Left cardiac atrium (tissue), 4 donors: ENCODE measurements at regions not wholly inside any gene's neighbourhood (a gene's known extent, or its start where the extent isn't known, plus 50 kb on each side); places are given as distances from the start of the nearest gene placed in this dataset.
"Not testable (repeated sequence)": the region's sequence is repeated elsewhere in the genome, so short reads cannot be mapped to it uniquely, and the experiment has no call there.

Experiments
- ATAC-seq, 2 donors: fragments of 200-7000 bp; cut with Tn5 transposase; one replicate each; pipeline ENCODE4 v1.9.1; 2020; ENCODE audit warnings: mild to moderate bottlenecking in 2 of 2, moderate library complexity in 2 of 2
- DNase-seq: peaks from one replicate; pipeline ENCODE4 v3.0.0-alpha.2; 2020
- intact Hi-C, 2 donors: fragments of 100-400 bp; cut with DNase I; formaldehyde crosslinking; loops; one replicate each; pipeline versions ENCODE4 v1.14.1 to v1.15.1; 2022 to 2023
- donor health status: DM: no; HTN: yes; CAD: no.
- donor health status: DM: no; HTN: yes; CAD: no; lungs with severe emphysema.
- donor health status: DM: yes; HTN: yes; CAD: no.
- donor health status: Dilated cardiomyopathy.

DNA sequence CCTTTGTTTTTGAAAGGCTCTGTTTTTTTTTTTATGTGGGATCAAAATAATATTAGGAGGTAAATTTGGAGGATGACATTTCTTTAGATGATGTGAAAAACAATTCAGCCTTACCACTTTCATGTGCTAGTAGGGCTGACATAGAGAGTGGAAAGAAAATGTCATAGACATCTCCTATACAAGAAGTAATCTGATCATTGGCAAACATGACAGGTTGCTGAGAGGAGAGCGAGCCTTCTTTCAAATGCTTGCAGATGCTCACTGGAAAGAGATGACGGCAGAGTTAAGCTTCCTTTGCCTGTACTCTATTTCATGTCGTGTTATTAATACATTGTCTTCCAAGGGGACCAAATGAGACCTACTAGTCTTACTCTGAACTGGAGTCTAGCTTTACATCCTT lies 160.1 kb upstream of the DAP start:
- intact Hi-C loops, result no loop called here
- DNase-seq (no peak), ATAC-seq (no peak)

GRCh38 chr5:10920400-10920799 lies 159.4 kb upstream of the DAP start:
- intact Hi-C loops, result no loop called here
- ATAC-seq (no peak), DNase-seq (no peak)

- ATAC-seq (no peak), DNase-seq (no peak)
- intact Hi-C loops, result no loop called here
These were observed 153.9 kb upstream of the DAP start for GRCh38 chr5:10914741-10915480.

- ATAC-seq, result peak in 1 of 2 donors; percentile 41
- no peak for DNase-seq
- intact Hi-C loops, result no loop called here
These were observed 152.8 kb upstream of the DAP start for GRCh38 chr5:10913841-10914240.

DNA sequence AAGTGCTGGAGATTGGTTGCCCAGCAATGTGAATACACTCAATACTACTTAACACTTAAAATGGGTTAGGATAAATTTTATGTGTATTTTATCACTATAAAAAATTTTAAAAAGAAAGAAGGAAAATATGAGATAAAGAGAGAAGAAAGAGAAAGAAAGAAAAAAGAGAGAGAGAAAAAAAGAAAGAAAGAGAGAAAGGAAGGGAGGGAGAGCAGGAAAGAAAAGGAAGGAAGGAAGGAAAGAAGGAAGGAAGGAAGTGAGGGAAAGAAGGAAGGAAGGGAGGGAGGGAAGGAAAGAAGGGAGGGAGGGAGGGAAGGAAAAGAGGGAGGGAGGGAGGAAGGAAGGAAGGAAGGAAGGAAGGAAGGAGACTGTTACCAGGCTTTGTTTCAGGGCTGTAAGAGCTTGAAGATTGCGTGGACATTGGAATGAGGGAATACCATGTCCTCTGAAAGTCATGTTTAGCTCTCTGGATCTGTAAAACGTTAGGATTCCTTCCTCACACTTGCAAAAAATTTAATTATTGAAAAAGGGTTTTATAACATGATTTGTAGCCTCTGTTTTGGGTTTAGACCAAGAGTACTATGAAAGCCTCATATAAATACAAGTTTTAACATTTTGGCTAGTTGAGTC lies 152.3 kb upstream of the DAP start:
- ATAC-seq (no peak), DNase-seq (no peak)
- intact Hi-C loops, result no loop called here

DNA sequence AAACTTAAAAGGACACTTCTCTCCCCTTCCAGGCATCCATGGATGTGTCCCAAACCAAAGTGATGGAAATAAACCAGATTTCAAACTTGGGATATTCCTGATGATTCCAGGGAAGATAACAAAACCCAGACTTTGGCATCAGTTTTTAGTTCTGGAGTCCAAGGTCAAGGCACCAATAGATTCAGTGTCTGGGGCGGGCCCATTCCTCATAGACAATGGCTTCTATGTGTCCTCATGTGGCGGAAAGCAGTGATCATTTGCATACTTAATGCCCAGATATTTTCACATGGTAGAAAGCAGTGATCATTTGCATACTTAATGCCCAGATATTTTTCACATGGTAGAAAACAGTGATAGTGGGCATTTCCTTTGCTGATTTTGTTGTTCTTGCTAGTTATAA lies 151.4 kb upstream of the DAP start:
- ATAC-seq (no peak), DNase-seq (no peak)
- intact Hi-C loops, result no loop called here

GRCh38 chr5:10910261-10910660 lies 149.2 kb upstream of the DAP start:
- intact Hi-C loops, result no loop called here
- ATAC-seq, result no peak
- DNase-seq, result no peak

GRCh38 chr5:10904862-10905432 lies 143.9 kb upstream of the DAP start:
- ATAC-seq (no peak), DNase-seq (no peak)
- intact Hi-C loops, result no loop called here

DNA sequence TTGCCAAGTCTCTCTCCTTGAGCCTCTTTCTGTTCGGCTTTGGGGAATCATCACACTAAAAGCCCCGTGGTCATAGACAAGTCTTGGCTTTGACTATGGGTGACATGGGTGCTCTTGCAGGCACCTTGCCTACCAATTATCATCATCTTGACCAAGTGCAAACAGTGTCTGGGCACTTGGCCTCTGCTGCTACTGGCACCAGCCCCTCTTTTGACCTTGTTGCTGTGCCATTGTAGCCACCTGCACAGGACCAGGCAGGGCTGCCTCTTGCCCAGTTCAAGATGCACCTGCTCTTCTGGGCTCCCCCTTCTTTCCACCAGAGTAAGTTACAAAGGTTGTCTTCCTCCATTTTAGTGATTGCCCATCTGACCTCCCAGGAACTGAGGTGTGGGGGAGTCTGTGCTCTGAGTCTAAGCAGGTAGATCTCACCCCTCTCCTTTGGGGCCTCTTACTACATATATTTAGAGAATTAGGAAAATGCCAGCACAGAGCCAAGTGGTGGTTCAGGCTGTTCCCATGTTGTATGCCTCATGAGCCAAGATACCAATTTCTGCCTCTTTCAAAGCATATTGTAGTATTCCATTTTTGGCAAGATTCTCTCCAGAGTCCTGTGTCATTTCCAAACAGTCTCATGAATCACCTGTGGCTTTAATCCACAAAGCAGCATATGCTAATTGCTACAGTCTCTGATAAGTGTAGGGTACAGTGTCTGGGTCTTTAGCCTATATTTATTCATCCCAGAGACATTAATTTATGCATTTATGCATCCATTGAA lies 142.9 kb upstream of the DAP start:
- ATAC-seq (no peak), DNase-seq (no peak)
- intact Hi-C loops, result no loop called here

- intact Hi-C loops, result no loop called here
- ATAC-seq, result no peak
- no peak for DNase-seq
These were observed 141.1 kb upstream of the DAP start for GRCh38 chr5:10902145-10902544.

DNA sequence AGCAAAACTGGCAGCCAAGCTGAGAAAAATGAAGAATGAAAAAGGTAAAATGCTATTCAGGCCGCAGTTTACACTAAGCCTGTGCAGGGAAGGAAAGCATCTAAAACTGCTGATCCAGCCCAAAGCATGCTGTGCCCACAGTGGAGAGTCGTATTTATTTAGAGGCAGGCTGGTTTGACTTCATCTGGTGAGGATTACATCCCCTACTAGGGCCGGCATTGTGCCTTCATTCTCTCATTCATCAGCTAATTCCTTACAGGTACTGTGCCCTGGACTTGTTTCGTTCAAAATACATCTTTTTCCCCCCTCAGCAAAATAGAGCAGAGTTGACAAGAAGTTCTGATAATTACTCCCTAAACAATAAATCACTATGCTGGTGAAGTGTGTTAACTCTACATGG lies 137.5 kb upstream of the DAP start:
- intact Hi-C loops, result no loop called here
- no peak for ATAC-seq
- DNase-seq, result no peak

DNA sequence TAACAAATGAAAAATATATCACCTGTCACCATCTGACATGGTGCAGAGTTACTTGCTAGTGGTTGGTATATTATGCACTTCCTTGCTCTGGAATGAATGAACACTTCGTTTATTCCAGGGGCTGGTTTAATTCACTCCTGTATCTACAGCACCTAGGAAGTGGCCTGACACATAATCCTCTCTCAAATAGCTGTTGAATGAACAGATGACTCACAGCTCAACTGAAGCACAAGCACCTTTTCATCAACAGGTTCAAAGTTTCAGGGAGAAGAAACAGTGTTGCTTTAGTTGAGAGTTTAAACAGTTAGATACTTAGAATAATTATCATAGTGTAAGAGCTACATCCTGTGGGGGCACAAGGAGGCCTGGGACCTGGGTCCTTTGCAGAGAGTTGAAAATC lies 135.0 kb upstream of the DAP start:
- ATAC-seq (no peak), DNase-seq (no peak)
- intact Hi-C loops, result no loop called here

GRCh38 chr5:10894445-10895054 lies 133.5 kb upstream of the DAP start:
- no peak for DNase-seq
- no peak for ATAC-seq
- intact Hi-C loops, result no loop called here

GRCh38 chr5:10892911-10893215 lies 131.8 kb upstream of the DAP start:
- intact Hi-C loops, result no loop called here
- no peak for DNase-seq
- no peak for ATAC-seq

GRCh38 chr5:10892147-10892910 lies 131.3 kb upstream of the DAP start:
- DNase-seq, result no peak
- intact Hi-C loops, result no loop called here

DNA sequence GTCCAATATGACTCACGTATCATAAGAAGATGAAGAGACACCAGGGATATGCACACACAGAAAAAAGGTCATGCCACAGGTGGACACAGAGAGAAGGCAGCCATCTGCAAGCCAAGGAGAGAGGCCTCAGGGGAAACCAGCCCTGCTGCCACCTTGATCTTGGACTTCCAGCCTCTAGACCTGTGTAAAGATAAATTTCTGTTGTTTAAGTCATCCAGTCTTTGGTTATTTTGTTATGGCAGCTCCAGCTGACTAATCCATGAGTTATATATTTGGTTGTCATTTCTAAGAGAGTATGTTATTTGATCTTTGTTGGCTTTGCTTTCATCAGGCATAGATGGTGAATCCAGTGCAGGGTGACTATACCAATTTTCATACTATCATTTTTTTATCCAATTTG lies 130.2 kb upstream of the DAP start:
- intact Hi-C loops, result no loop called here

More at GRCh38 chr5:10892147-10892910, 131.3 kb upstream of the DAP start:
- ATAC-seq, result peak in 1 of 2 donors; percentile 65

GRCh38 chr5:10886497-10886896 lies 125.5 kb upstream of the DAP start:
- ATAC-seq (no peak), DNase-seq (no peak)
- intact Hi-C loops, result no loop called here

More for the DNA sequence above, 130.2 kb upstream of the DAP start:
- no peak for ATAC-seq
- no peak for DNase-seq

- intact Hi-C loops, result no loop called here
- ATAC-seq (no peak), DNase-seq (no peak)
These were observed 124.0 kb upstream of the DAP start for GRCh38 chr5:10885026-10885425.

DNA sequence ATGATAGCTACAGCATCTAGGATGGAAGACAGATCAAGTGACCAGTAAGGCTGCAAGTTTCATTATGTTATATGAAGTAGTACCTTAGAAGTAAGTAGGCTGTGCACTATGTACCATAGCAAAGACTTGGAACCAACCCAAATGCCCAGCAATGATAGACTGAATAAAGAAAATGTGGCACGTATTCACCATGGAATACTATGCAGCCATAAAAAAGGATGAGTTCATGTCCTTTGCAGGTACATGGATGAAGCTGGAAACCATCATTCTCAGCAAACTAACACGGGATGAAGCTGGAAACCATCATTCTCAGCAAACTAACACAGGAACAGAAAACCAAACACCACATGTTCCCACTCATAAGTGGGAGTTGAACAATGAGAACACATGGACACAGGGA lies 122.9 kb upstream of the DAP start:
- ATAC-seq, DNase-seq, intact Hi-C loops: not testable (repeated sequence)
